ENCODE measurements at regions not wholly inside any gene's neighbourhood (a gene's known extent, or its start where the extent isn't known, plus 50 kb on each side); places are given as distances from the start of the nearest gene placed in this dataset.

- TF ChIP-seq POLR2A (IDR thresholded peaks at IDR 0.05), result no peak
- no peak for TF ChIP-seq POLR2AphosphoS5 (IDR thresholded peaks at IDR 0.05)
- TF ChIP-seq CTCF (IDR thresholded peaks at IDR 0.05), result no peak
These were observed 290.1 kb upstream of the CHAC2 start for GRCh38 chr2:53477517-53477916.
